ENCODE measurements at regions not wholly inside any gene's neighbourhood (a gene's known extent, or its start where the extent isn't known, plus 50 kb on each side); places are given as distances from the start of the nearest gene placed in this dataset.

DNA sequence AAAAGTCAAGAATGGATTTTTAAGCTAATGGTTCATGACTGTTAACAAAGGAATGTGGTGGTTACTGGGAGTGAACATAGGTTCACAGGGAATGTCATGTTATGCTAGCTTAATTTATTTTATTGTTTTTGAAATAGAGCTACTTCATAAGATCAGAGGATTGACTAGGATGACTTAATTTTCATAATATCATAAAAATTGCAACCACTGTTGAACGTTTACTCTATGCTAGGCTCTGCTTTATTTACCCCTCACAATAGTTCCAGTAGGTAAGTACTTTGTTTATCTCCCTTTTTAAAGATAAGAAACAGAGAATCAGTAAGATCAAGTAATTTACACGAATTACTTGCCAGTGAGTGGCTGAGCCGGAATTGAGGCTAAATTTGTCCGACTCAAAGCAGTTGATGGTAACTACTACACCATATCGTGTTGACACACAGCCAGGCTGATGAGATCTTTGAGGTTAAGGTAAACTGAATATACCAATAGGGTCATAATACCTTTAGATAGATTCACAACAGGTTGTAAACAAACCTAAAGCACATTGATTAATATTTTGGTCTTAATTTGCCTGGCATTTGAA, 194.6 kb upstream of the CITED2 start:
- ATAC-seq (ENCODE audit: poor library complexity): no peak
- DNase-seq: no peak
- intact Hi-C loops (cut with DNase I): no loop called here

GRCh38 chr6:139568151-139568955, 193.9 kb upstream of the CITED2 start:
- ATAC-seq (ENCODE audit: poor library complexity) (no peak), DNase-seq (no peak)
- intact Hi-C loops (cut with DNase I): no loop called here

GRCh38 chr6:139567095-139567494, 192.6 kb upstream of the CITED2 start:
- ATAC-seq (ENCODE audit: poor library complexity) (no peak), DNase-seq (no peak)
- intact Hi-C loops (cut with DNase I): no loop called here

GRCh38 chr6:139565591-139565990, 191.1 kb upstream of the CITED2 start:
- ATAC-seq (ENCODE audit: poor library complexity): no peak
- no peak for DNase-seq
- intact Hi-C loops (cut with DNase I): no loop called here

DNA sequence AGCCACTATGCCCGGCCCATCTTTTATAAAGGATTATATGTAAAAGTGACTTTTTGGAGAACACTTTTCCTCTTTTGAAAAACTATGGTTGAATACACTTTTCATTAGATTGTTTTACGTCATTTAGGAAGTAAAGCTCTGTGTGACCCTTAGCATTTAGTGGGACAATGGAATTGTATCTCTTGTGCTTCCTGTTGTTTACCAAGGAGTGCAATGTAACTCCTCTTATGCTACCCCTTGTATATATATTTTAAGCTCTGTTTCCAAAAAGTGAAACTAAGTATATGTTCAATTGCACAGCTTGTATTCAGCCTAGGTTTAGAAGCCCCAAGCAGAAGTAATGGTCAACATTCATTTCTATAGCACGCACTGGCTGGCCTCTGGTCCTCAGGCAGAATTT, 183.1 kb upstream of the CITED2 start:
- ATAC-seq (ENCODE audit: poor library complexity): no peak
- no peak for DNase-seq
- intact Hi-C loops (cut with DNase I): no loop called here

GRCh38 chr6:139556532-139556931, 182.1 kb upstream of the CITED2 start:
- DNase-seq (no peak), ATAC-seq (ENCODE audit: poor library complexity) (no peak)
- intact Hi-C loops (cut with DNase I): no loop called here

- ATAC-seq (ENCODE audit: poor library complexity): no peak
These were observed 179.5 kb upstream of the CITED2 start for GRCh38 chr6:139553916-139554315.

GRCh38 chr6:139551376-139551775, 176.9 kb upstream of the CITED2 start:
- DNase-seq (no peak), ATAC-seq (ENCODE audit: poor library complexity) (no peak)

More at GRCh38 chr6:139553916-139554315, 179.5 kb upstream of the CITED2 start:
- no peak for DNase-seq
- intact Hi-C loops (cut with DNase I): no loop called here

DNA sequence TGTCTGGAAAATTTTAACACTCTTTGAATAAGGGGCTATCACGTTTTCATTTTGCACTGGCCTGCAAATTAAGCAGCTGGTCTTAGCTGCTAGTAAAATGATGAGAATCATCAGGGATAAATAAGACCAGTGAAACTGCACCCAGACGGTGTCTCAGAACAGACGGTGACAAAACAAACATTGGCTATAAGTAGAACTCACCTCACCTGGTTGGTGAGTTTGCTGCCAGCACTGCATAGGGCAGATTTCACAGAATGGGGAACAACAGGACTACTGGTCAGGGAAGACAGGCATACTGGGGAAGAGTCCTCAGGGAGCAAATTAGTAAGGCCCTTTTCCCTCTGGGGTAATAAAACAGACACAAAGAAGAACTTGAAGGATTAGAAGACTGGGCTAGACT, 175.9 kb upstream of the CITED2 start:
- no peak for ATAC-seq (ENCODE audit: poor library complexity)
- intact Hi-C loops (cut with DNase I): no loop called here
- DNase-seq: no peak

More at GRCh38 chr6:139551376-139551775, 176.9 kb upstream of the CITED2 start:
- intact Hi-C loops (cut with DNase I): no loop called here

GRCh38 chr6:139549561-139550070, 175.2 kb upstream of the CITED2 start:
- intact Hi-C loops (cut with DNase I): no loop called here
- no peak for ATAC-seq (ENCODE audit: poor library complexity)

GRCh38 chr6:139547804-139548203, 173.4 kb upstream of the CITED2 start:
- intact Hi-C loops (cut with DNase I): no loop called here
- DNase-seq (no peak), ATAC-seq (ENCODE audit: poor library complexity) (no peak)

More at GRCh38 chr6:139549561-139550070, 175.2 kb upstream of the CITED2 start:
- no peak for DNase-seq

GRCh38 chr6:139547122-139547776, 172.8 kb upstream of the CITED2 start:
- ATAC-seq (ENCODE audit: poor library complexity) (peak; percentile 71), DNase-seq (no peak)
- intact Hi-C loops (cut with DNase I): no loop called here

DNA sequence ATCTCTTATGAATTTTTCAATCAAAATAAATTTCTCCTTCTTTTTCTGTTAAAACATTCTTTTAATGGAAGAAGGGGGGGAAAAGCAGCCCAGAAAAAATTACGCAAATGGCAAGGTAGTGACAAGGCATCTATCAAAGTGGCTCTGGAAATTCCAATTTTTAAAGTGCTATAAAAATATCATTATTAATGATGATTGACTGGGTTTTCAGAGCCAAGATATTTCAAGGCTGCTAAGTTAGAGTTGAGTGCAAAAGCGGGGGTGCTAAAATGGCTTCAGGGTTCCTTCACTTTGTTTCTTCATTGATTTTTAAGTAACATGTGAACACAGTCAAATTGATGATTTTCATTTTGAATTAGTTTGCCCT, 171.6 kb upstream of the CITED2 start:
- DNase-seq: no peak
- no peak for ATAC-seq (ENCODE audit: poor library complexity)
- intact Hi-C loops (cut with DNase I): no loop called here

DNA sequence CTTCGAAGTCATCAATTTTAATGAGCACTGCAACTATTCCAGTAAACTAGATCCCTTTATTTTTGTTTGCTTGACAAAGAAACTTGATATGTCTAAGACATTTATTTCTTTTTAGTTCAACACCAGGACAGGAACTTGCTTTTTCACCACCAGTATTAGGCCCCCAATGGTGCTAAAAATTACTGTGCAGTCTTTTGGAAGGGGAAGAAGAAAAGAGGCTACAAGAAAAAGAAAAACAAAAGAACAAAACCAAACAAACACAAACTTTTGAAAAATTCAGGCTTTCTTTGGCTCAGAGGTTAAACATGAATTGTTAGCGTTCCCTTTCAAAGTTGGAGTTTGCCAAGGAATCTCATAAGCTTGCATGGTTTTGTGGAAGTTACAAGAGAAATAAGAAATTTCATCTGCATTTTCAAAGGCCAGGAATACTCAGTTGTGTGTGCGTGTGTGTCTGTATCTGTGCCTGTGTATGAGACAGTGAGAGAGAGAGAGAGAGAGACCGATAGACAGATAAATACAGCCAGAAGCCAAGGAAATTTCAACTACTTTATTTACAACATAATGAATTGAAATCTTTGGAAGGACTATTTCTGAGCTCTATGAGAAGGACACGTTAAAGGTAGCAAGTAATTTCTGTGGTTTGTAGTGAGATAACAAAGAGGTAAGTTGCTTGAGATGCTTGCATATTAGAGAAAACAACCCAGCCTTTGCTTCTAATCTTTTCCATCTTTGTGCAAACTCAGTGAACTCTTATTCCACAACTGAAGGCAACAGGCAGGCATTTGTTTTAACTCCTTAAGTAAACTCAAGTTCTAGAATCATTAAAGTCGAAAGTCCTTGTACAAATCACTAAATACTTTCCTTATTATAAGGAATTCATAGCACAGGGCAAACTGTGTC, 171.0 kb upstream of the CITED2 start:
- intact Hi-C loops (cut with DNase I): no loop called here
- no peak for DNase-seq
- ATAC-seq (ENCODE audit: poor library complexity): no peak

GRCh38 chr6:139544701-139545057, 170.2 kb upstream of the CITED2 start:
- intact Hi-C loops (cut with DNase I): no loop called here
- DNase-seq (no peak), ATAC-seq (ENCODE audit: poor library complexity) (no peak)

DNA sequence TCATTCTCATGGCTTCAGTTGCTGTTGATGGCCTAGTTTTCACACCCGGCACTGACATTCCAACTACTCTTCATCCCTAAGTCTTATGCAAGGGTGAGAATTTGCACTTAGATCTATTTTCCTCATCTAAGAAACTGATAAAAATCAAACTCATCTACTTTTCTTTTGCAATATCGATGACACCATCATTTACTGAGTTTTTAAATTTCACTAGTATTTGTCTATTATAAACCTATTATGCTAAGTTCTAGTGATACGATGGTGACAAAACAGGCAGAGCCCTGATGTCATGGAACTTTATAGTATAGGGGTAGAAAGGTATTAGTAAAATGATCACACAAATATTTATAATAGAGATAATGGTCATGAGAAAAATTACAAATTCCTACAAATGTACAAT, 167.9 kb upstream of the CITED2 start:
- intact Hi-C loops (cut with DNase I): no loop called here

DNA sequence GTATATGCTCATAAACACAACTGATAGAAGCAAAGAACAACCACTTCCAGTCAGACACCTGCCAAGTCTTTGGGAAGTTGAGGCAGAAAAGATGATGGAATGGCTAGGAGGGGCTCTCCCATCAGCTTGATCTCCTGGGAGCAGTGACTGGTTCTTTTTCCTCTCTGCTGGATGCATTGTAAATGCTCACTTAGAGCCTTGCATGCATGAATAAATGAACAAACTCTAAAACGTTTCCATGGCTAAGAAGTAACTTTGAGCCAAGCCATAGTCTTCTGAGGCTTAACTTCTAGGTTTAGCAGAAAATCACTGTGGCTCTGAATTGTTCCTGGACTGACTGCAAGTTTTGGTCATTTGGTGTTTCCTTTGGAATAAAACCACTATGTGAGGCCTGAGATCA, 166.4 kb upstream of the CITED2 start:
- ATAC-seq (ENCODE audit: poor library complexity): no peak
- intact Hi-C loops (cut with DNase I): no loop called here
- DNase-seq: no peak

More for the DNA sequence above, 167.9 kb upstream of the CITED2 start:
- ATAC-seq (ENCODE audit: poor library complexity): no peak
- DNase-seq: no peak

GRCh38 chr6:139540276-139540675, 165.8 kb upstream of the CITED2 start:
- intact Hi-C loops (cut with DNase I): no loop called here
- ATAC-seq (ENCODE audit: poor library complexity) (no peak), DNase-seq (no peak)

DNA sequence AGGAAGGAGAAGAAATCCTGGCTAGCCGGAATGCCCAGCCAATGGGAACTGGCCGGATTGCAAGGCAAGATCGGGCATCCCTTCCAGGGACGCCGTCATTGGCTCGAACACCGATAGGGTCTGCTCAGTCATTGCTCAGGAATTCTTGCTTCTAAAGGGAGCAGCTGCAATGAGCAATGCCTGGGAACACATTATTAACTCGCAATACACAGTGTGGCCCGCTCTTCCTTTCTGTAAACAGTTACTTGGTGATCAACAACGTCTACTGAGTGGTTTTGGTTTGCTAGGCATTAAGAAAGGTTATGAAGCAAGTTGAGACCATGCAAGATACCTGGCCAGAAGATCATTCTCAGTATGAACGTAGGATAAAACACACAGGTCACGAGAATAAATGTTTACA, 165.4 kb upstream of the CITED2 start:
- intact Hi-C loops (cut with DNase I): no loop called here
- peak; percentile 88 for ATAC-seq (ENCODE audit: poor library complexity)
- DNase-seq: peak; percentile 72
